HEK293T (cell line): ENCODE measurements at regions not wholly inside any gene's neighbourhood (a gene's known extent, or its start where the extent isn't known, plus 50 kb on each side); places are given as distances from the start of the nearest gene placed in this dataset.

Experiments used
- ARNT ChIP-seq: fragments of 450-650 bp; IDR thresholded peaks from 2 replicates; pipeline ENCODE4 v1.6.1; 2017; ENCODE audit warnings: mild to moderate bottlenecking
- BHLHE40 ChIP-seq: fragments of 450-650 bp; IDR thresholded peaks from 2 replicates; pipeline ENCODE4 v1.6.1; 2016; ENCODE audit warnings: mild to moderate bottlenecking, moderate library complexity, borderline replicate concordance
- FOXA1 ChIP-seq: fragments of 450-650 bp; IDR thresholded peaks from 2 replicates; pipeline ENCODE4 v1.6.1; 2016; ENCODE audit warnings: mild to moderate bottlenecking
- FOXK2 ChIP-seq: fragments of 450-650 bp; IDR thresholded peaks from 2 replicates; pipeline ENCODE4 v1.6.1; 2016; ENCODE audit warnings: mild to moderate bottlenecking
- HDGF ChIP-seq: fragments of 450-650 bp; IDR thresholded peaks from 2 replicates; pipeline ENCODE4 v1.6.1; 2017; ENCODE audit warnings: antibody characterized with exemption, borderline replicate concordance
- L3MBTL2 ChIP-seq: fragments of 450-650 bp; conservative IDR thresholded peaks from 2 replicates; pipeline ENCODE4 v1.6.1; 2016; ENCODE audit warnings: mild to moderate bottlenecking
- LEF1 ChIP-seq: fragments of 450-650 bp; IDR thresholded peaks from 2 replicates; pipeline ENCODE4 v1.6.1; 2017; ENCODE audit warnings: mild to moderate bottlenecking, borderline replicate concordance
- SP1 ChIP-seq: fragments of 450-650 bp; IDR thresholded peaks from 2 replicates; pipeline ENCODE4 v1.6.1; 2017
- SUZ12 ChIP-seq: fragments of 450-650 bp; IDR thresholded peaks from 2 replicates; pipeline ENCODE4 v1.6.1; 2016; ENCODE audit warnings: mild to moderate bottlenecking
- TARDBP ChIP-seq: fragments of 450-650 bp; IDR thresholded peaks from 2 replicates; pipeline ENCODE4 v1.6.1; 2016
- TF ChIP-seq, protein P1 (sequence below): fragments of 450-650 bp; IDR thresholded peaks from 2 replicates; pipeline ENCODE4 v1.6.1; 2016

DNA sequence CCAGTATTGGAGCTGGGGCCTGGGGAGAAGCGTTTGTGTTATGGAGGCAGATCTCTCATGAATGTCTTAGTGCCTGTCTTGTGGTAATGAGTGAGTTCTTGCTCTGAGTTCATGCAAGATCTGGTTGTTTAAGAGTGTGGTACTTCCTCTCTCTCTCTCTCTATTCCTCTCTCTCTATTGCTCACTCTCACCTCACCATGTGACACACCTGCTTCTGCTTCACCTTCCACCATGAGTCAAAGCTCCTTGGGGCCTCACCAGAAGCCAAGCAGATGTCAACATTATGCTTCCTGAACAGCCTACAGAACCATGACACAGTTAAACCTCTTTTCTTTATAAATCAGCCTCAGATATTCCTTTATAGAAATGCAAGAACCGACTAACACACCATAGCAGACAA, 242.7 kb upstream of the ADRA1B start:
- TF ChIP-seq LEF1 (no peak), SP1 (no peak), BHLHE40 (no peak), FOXK2 (no peak), TARDBP (no peak), L3MBTL2 (no peak), FOXA1 (no peak), SUZ12 (no peak), ARNT (no peak), HDGF (no peak)
- TF ChIP-seq, protein P1, sequence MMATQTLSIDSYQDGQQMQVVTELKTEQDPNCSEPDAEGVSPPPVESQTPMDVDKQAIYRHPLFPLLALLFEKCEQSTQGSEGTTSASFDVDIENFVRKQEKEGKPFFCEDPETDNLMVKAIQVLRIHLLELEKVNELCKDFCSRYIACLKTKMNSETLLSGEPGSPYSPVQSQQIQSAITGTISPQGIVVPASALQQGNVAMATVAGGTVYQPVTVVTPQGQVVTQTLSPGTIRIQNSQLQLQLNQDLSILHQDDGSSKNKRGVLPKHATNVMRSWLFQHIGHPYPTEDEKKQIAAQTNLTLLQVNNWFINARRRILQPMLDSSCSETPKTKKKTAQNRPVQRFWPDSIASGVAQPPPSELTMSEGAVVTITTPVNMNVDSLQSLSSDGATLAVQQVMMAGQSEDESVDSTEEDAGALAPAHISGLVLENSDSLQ = no peak
